ENCODE measurements at regions not wholly inside any gene's neighbourhood (a gene's known extent, or its start where the extent isn't known, plus 50 kb on each side); places are given as distances from the start of the nearest gene placed in this dataset.

- Histone ChIP-seq H3K4me2 (no peak overlapping the region), H3K27ac (no peak overlapping the region), H3K4me1 (no peaks in the 10 kb centered on the region), H3K9me3 (no peaks in the 10 kb centered on the region; the same call in 2 of the 3 replicates), H3K4me3 (no peak overlapping the region)
- no peak for ATAC-seq
- POLR2A ChIA-PET = no interaction called here
- no peak for FAIRE-seq
- WGBS (ENCODE audit: missing lambda C conversion rate) = 80% methylated on average over 10 of the region's 10 CpGs
- CTCF ChIA-PET = interaction anchor here (0.7 kb wide), 1 partner anchor 486 kb away, joined by 3 read pairs; no protein-coding TSS in a partner anchor
- TF ChIP-seq, protein P1, sequence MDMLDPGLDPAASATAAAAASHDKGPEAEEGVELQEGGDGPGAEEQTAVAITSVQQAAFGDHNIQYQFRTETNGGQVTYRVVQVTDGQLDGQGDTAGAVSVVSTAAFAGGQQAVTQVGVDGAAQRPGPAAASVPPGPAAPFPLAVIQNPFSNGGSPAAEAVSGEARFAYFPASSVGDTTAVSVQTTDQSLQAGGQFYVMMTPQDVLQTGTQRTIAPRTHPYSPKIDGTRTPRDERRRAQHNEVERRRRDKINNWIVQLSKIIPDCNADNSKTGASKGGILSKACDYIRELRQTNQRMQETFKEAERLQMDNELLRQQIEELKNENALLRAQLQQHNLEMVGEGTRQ (IDR thresholded peaks at IDR 0.05) = no peak
- TF ChIP-seq HDAC2 (IDR thresholded peaks at IDR 0.05) = no peak
- no peak for TF ChIP-seq RFX5 (IDR thresholded peaks at IDR 0.05)
- TF ChIP-seq, protein P2, sequence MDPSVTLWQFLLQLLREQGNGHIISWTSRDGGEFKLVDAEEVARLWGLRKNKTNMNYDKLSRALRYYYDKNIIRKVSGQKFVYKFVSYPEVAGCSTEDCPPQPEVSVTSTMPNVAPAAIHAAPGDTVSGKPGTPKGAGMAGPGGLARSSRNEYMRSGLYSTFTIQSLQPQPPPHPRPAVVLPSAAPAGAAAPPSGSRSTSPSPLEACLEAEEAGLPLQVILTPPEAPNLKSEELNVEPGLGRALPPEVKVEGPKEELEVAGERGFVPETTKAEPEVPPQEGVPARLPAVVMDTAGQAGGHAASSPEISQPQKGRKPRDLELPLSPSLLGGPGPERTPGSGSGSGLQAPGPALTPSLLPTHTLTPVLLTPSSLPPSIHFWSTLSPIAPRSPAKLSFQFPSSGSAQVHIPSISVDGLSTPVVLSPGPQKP (IDR thresholded peaks at IDR 0.05; ENCODE audit: low read depth, low read length) = no peak
- TF ChIP-seq, protein P3, sequence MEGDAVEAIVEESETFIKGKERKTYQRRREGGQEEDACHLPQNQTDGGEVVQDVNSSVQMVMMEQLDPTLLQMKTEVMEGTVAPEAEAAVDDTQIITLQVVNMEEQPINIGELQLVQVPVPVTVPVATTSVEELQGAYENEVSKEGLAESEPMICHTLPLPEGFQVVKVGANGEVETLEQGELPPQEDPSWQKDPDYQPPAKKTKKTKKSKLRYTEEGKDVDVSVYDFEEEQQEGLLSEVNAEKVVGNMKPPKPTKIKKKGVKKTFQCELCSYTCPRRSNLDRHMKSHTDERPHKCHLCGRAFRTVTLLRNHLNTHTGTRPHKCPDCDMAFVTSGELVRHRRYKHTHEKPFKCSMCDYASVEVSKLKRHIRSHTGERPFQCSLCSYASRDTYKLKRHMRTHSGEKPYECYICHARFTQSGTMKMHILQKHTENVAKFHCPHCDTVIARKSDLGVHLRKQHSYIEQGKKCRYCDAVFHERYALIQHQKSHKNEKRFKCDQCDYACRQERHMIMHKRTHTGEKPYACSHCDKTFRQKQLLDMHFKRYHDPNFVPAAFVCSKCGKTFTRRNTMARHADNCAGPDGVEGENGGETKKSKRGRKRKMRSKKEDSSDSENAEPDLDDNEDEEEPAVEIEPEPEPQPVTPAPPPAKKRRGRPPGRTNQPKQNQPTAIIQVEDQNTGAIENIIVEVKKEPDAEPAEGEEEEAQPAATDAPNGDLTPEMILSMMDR (IDR thresholded peaks at IDR 0.05) = no peak
- no peak for TF ChIP-seq CBX8 (IDR thresholded peaks at IDR 0.05)
- DNase-seq (ENCODE audit: low read depth in 1 of 2, low spot score in 1 of 2) = no peak
These were observed 86.7 kb downstream of the LINC00237 start for GRCh38 chr20:21019468-21019813.

- DNase-seq (ENCODE audit: low read depth in 1 of 2, low spot score in 1 of 2) (no peak), ATAC-seq (no peak), FAIRE-seq (no peak)
- no peaks in the 10 kb centered on the region; the same call in 2 of the 3 replicates for H3K9me3 ChIP-seq
- H3K4me2 ChIP-seq = no peak overlapping the region
- 49% methylated on average over 4 of the region's 4 CpGs for WGBS (ENCODE audit: missing lambda C conversion rate)
- H3K4me1 ChIP-seq = no peaks in the 10 kb centered on the region
- ChIA-PET CTCF (interaction anchor here (0.7 to 0.8 kb wide), 2 partner anchors 154 to 487 kb away, joined by 3 read pairs; no protein-coding TSS in a partner anchor), POLR2A (no interaction called here)
- H3K27ac ChIP-seq = no peak overlapping the region
- H3K4me3 ChIP-seq = no peak overlapping the region
- TF ChIP-seq MYC (IDR thresholded peaks at IDR 0.05; ENCODE audit: borderline replicate concordance, low read length) = no peak
- TF ChIP-seq POLR2AphosphoS2 (conservative IDR thresholded peaks at IDR 0.05; ENCODE audit: low read length) = no peak
- TF ChIP-seq ZNF302 (CRISPR knock-in tag; IDR thresholded peaks at IDR 0.05) = no peak
- TF ChIP-seq HDAC2 (IDR thresholded peaks at IDR 0.05) = no peak
- TF ChIP-seq, protein P3 (IDR thresholded peaks at IDR 0.05) = no peak
- TF ChIP-seq FOSL2 (IDR thresholded peaks at IDR 0.05) = no peak
- no peak for TF ChIP-seq FOSL2 (CRISPR knock-in tag; IDR thresholded peaks at IDR 0.05)
- TF ChIP-seq CBX8 (IDR thresholded peaks at IDR 0.05) = no peak
These were observed 87.6 kb downstream of the LINC00237 start for GRCh38 chr20:21018576-21018975.

DNA sequence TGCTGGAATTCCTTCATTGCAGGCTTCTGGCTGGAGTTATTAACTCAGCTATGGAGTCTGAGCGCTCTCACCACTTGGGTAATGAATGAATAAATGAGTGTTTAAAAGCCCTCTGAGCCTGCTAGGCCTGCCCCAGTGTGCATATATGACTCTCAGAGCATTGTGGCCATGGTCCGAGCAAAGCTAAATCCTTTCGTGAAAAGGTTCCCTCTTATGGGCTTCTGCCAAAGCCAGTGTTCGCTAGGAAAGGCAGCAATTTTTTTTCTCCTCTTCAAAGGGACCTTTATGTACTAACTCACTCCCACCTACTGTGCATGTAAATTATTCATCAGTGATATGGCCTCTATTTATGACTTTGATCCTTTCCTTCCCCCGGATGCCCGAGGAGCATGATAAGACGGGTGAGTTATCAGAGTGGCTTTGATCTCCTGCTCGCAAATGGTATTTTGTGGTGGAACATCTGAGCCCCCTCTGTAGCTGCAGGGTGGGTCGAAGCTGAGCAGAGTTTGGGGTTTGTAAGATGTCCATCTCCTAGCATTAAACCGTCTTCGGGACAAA is 88.6 kb downstream of the LINC00237 start:
- ATAC-seq (no peak), FAIRE-seq (no peak), DNase-seq (ENCODE audit: low read depth in 1 of 2, low spot score in 1 of 2) (no peak)
- TF ChIP-seq TFCP2L1 (CRISPR knock-in tag; IDR thresholded peaks at IDR 0.05) = no peak
- TF ChIP-seq NR3C1 (IDR thresholded peaks at IDR 0.05) = no peak
- no peak for TF ChIP-seq TP53 (CRISPR knock-in tag; IDR thresholded peaks at IDR 0.05)
- TF ChIP-seq MYC (IDR thresholded peaks at IDR 0.05; ENCODE audit: borderline replicate concordance, low read length) = no peak
- no peak for TF ChIP-seq NPAS2 (CRISPR knock-in tag; IDR thresholded peaks at IDR 0.05; ENCODE audit: borderline replicate concordance)
- TF ChIP-seq ESRRA (IDR thresholded peaks at IDR 0.05; ENCODE audit: borderline replicate concordance, low read length) = no peak
- H3K4me3 ChIP-seq = no peak overlapping the region
- H3K4me1 ChIP-seq = no peaks in the 10 kb centered on the region
- H3K4me2 ChIP-seq = no peak overlapping the region
- CTCF ChIA-PET = interaction anchor here (0.6 kb wide), 1 partner anchor 487 kb away, joined by 3 read pairs; no protein-coding TSS in a partner anchor
- no peaks in the 10 kb centered on the region; the same call in 2 of the 3 replicates for H3K9me3 ChIP-seq
- H3K27ac ChIP-seq = no peak overlapping the region
- 21% methylated on average over 11 of the region's 11 CpGs for WGBS (ENCODE audit: missing lambda C conversion rate)
- POLR2A ChIA-PET = no interaction called here
